NCI-H187 (cell line): ENCODE measurements at regions not wholly inside any gene's neighbourhood (a gene's known extent, or its start where the extent isn't known, plus 50 kb on each side); places are given as distances from the start of the nearest gene placed in this dataset.
"Not testable (repeated sequence)": the region's sequence is repeated elsewhere in the genome, so short reads cannot be mapped to it uniquely, and the experiment has no call there.

Experiments
- DNase-seq, 2 experiments: peaks; one replicate each; lab custom pipeline; 2025; lab: John Stamatoyannopoulos, UW

- DNase-seq: no peak
Observed at GRCh38 chr6:50337532-50338122, 287.9 kb upstream of the DEFB112 start.

- DNase-seq: no peak
Observed at GRCh38 chr6:50353603-50354002, 303.9 kb upstream of the DEFB112 start.

GRCh38 chr6:50358113-50358512, 308.4 kb upstream of the DEFB112 start:
- no peak for DNase-seq

GRCh38 chr6:50361641-50362331, 312.1 kb upstream of the DEFB112 start:
- no peak for DNase-seq

GRCh38 chr6:50362706-50363105, 313.0 kb upstream of the DEFB112 start:
- no peak for DNase-seq

- DNase-seq: no peak
Observed at GRCh38 chr6:50369996-50370395, 320.3 kb upstream of the DEFB112 start.

GRCh38 chr6:50380406-50381098, 330.8 kb upstream of the DEFB112 start:
- DNase-seq: no peak

- no peak for DNase-seq
Observed at GRCh38 chr6:50381099-50381415, 331.3 kb upstream of the DEFB112 start.

GRCh38 chr6:50390416-50390815, 322.9 kb upstream of the TFAP2D start:
- DNase-seq: no peak

GRCh38 chr6:50394139-50394538, 319.2 kb upstream of the TFAP2D start:
- DNase-seq: not testable (repeated sequence)

GRCh38 chr6:50404643-50405042, 308.7 kb upstream of the TFAP2D start:
- DNase-seq: no peak

GRCh38 chr6:50410579-50410978, 302.7 kb upstream of the TFAP2D start:
- no peak for DNase-seq

- DNase-seq: not testable (repeated sequence)
Observed at GRCh38 chr6:50421041-50421440, 292.3 kb upstream of the TFAP2D start.

- DNase-seq: no peak
Observed at GRCh38 chr6:50427267-50427666, 286.1 kb upstream of the TFAP2D start.

GRCh38 chr6:50437901-50438300, 275.4 kb upstream of the TFAP2D start:
- DNase-seq: no peak

GRCh38 chr6:50442531-50443040, 270.7 kb upstream of the TFAP2D start:
- DNase-seq: no peak

- no peak for DNase-seq
Observed at GRCh38 chr6:50443144-50443543, 270.2 kb upstream of the TFAP2D start.

- no peak for DNase-seq
Observed at GRCh38 chr6:50449128-50449527, 264.2 kb upstream of the TFAP2D start.

GRCh38 chr6:50451826-50452400, 261.4 kb upstream of the TFAP2D start:
- DNase-seq: no peak

- no peak for DNase-seq
Observed at GRCh38 chr6:50455029-50455428, 258.3 kb upstream of the TFAP2D start.

- no peak for DNase-seq
Observed at GRCh38 chr6:50457351-50457750, 256.0 kb upstream of the TFAP2D start.

- DNase-seq: no peak
Observed at GRCh38 chr6:50461696-50462095, 251.6 kb upstream of the TFAP2D start.

- no peak for DNase-seq
Observed at GRCh38 chr6:50463931-50464330, 249.4 kb upstream of the TFAP2D start.
